ENCODE measurements at regions not wholly inside any gene's neighbourhood (a gene's known extent, or its start where the extent isn't known, plus 50 kb on each side); places are given as distances from the start of the nearest gene placed in this dataset.
"Not testable (repeated sequence)": the region's sequence is repeated elsewhere in the genome, so short reads cannot be mapped to it uniquely, and the experiment has no call there.

- no peak for DNase-seq (ENCODE audit: extremely low read depth in 1 of 2, low read depth in 1 of 2)
These were observed 88.3 kb upstream of the ANTXRL start for GRCh38 chr10:46198516-46198915.

GRCh38 chr10:46202405-46202804 lies 84.4 kb upstream of the ANTXRL start:
- not testable (repeated sequence) for DNase-seq (ENCODE audit: extremely low read depth in 1 of 2, low read depth in 1 of 2)

- DNase-seq (ENCODE audit: extremely low read depth in 1 of 2, low read depth in 1 of 2) = not testable (repeated sequence)
These were observed 82.2 kb upstream of the ANTXRL start for GRCh38 chr10:46204482-46205102.

GRCh38 chr10:46210427-46210826 lies 76.4 kb upstream of the ANTXRL start:
- not testable (repeated sequence) for DNase-seq (ENCODE audit: extremely low read depth in 1 of 2, low read depth in 1 of 2)

- DNase-seq (ENCODE audit: extremely low read depth in 1 of 2, low read depth in 1 of 2) = no peak
These were observed 71.4 kb upstream of the ANTXRL start for GRCh38 chr10:46215426-46215825.

- DNase-seq (ENCODE audit: extremely low read depth in 1 of 2, low read depth in 1 of 2) = no peak
These were observed 70.7 kb upstream of the ANTXRL start for GRCh38 chr10:46216003-46216634.

GRCh38 chr10:46216836-46217751 lies 69.7 kb upstream of the ANTXRL start:
- no peak for DNase-seq (ENCODE audit: extremely low read depth in 1 of 2, low read depth in 1 of 2)

- no peak for DNase-seq (ENCODE audit: extremely low read depth in 1 of 2, low read depth in 1 of 2)
These were observed 68.9 kb upstream of the ANTXRL start for GRCh38 chr10:46217752-46218453.

GRCh38 chr10:46218921-46219320 lies 67.9 kb upstream of the ANTXRL start:
- DNase-seq (ENCODE audit: extremely low read depth in 1 of 2, low read depth in 1 of 2) = no peak

GRCh38 chr10:46219431-46219990 lies 67.3 kb upstream of the ANTXRL start:
- not testable (repeated sequence) for DNase-seq (ENCODE audit: extremely low read depth in 1 of 2, low read depth in 1 of 2)

- DNase-seq (ENCODE audit: extremely low read depth in 1 of 2, low read depth in 1 of 2) = no peak
These were observed 66.6 kb upstream of the ANTXRL start for GRCh38 chr10:46220187-46220586.

GRCh38 chr10:46220872-46221538 lies 65.8 kb upstream of the ANTXRL start:
- DNase-seq (ENCODE audit: extremely low read depth in 1 of 2, low read depth in 1 of 2) = no peak

GRCh38 chr10:46222364-46222935 lies 64.3 kb upstream of the ANTXRL start:
- no peak for DNase-seq (ENCODE audit: extremely low read depth in 1 of 2, low read depth in 1 of 2)

GRCh38 chr10:46223064-46223480 lies 63.7 kb upstream of the ANTXRL start:
- no peak for DNase-seq (ENCODE audit: extremely low read depth in 1 of 2, low read depth in 1 of 2)

GRCh38 chr10:46223626-46224413 lies 63.0 kb upstream of the ANTXRL start:
- DNase-seq (ENCODE audit: extremely low read depth in 1 of 2, low read depth in 1 of 2) = no peak

- DNase-seq (ENCODE audit: extremely low read depth in 1 of 2, low read depth in 1 of 2) = no peak
These were observed 62.4 kb upstream of the ANTXRL start for GRCh38 chr10:46224414-46224682.

- DNase-seq (ENCODE audit: extremely low read depth in 1 of 2, low read depth in 1 of 2) = no peak
These were observed 61.2 kb upstream of the ANTXRL start for GRCh38 chr10:46225597-46225996.

- DNase-seq (ENCODE audit: extremely low read depth in 1 of 2, low read depth in 1 of 2) = no peak
These were observed 60.6 kb upstream of the ANTXRL start for GRCh38 chr10:46226232-46226631.

GRCh38 chr10:46226900-46227558 lies 59.8 kb upstream of the ANTXRL start:
- DNase-seq (ENCODE audit: extremely low read depth in 1 of 2, low read depth in 1 of 2) = no peak
